Neural cell (in vitro differentiated cells): ENCODE measurements at regions not wholly inside any gene's neighbourhood (a gene's known extent, or its start where the extent isn't known, plus 50 kb on each side); places are given as distances from the start of the nearest gene placed in this dataset.

Experiments used
- H2AFZ ChIP-seq: fragments of 200-600, 300-800 bp; sonication (generic), shearing (Covaris generic); 2 replicates; pipeline ENCODE4 v1.6.0; 2014; ENCODE audit warnings: low read depth, mild to moderate bottlenecking, antibody characterized with exemption, low read length, moderate library complexity
- H3F3A ChIP-seq: fragments of 200-600 bp; shearing (Covaris generic); 2 replicates; pipeline ENCODE4 v1.6.1; 2016; ENCODE audit warnings: mild to moderate bottlenecking, moderate library complexity, mixed read lengths, antibody characterized with exemption, low read length; ENCODE audit not compliant: insufficient read depth, poor library complexity, severe bottlenecking
- H3K27ac ChIP-seq: fragments of 200-600, 300-800 bp; sonication (generic), shearing (Covaris generic); 2 replicates; pipeline ENCODE4 v1.5.1; 2014; ENCODE audit warnings: mild to moderate bottlenecking, low read length, moderate library complexity
- H3K27me3 ChIP-seq: fragments of 300-800, 200-600 bp; sonication (generic), shearing (Covaris generic); 2 replicates; pipeline ENCODE4 v1.6.0; 2014; ENCODE audit warnings: mild to moderate bottlenecking, low read depth, low read length, moderate library complexity; ENCODE audit not compliant: insufficient read depth
- H3K36me3 ChIP-seq: fragments of 300-800, 200-600 bp; sonication (generic), shearing (Covaris generic); 2 replicates; pipeline ENCODE4 v1.5.1; 2014; ENCODE audit warnings: mild to moderate bottlenecking, antibody characterized with exemption, low read length, moderate library complexity; ENCODE audit not compliant: insufficient read depth
- H3K4me2 ChIP-seq: fragments of 300-800, 200-600 bp; sonication (generic), shearing (Covaris generic); 2 replicates; pipeline ENCODE4 v1.6.0; 2014; ENCODE audit warnings: mild to moderate bottlenecking, low read length
- H3K4me3 ChIP-seq: fragments of 300-800, 200-600 bp; sonication (generic), shearing (Covaris generic); 2 replicates; pipeline ENCODE4 v1.5.1; 2014; ENCODE audit warnings: mild to moderate bottlenecking, low read length, moderate library complexity
- H3K79me2 ChIP-seq: fragments of 200-600 bp; shearing (Covaris generic); replicated peaks from 2 replicates; pipeline ENCODE4 v1.6.0; 2014; ENCODE audit warnings: mild to moderate bottlenecking, low read length, moderate library complexity; ENCODE audit not compliant: insufficient read depth
- H3K9ac ChIP-seq: fragments of 300-800, 200-600 bp; sonication (generic), shearing (Covaris generic); 2 replicates; pipeline ENCODE4 v1.6.1; 2016; ENCODE audit warnings: mild to moderate bottlenecking, low read length, mixed read lengths
- H3K9me2 ChIP-seq: fragments of 200-600 bp; shearing (Covaris generic); 2 replicates; pipeline ENCODE4 v1.6.1; 2016; ENCODE audit warnings: mild to moderate bottlenecking, low read length, mixed read lengths; ENCODE audit not compliant: insufficient read depth
- H3K9me3 ChIP-seq: fragments of 200-600, 300-800 bp; sonication (generic), shearing (Covaris generic); 2 replicates; pipeline ENCODE4 v1.6.1; 2016; ENCODE audit warnings: mild to moderate bottlenecking, mixed run types, low read length, moderate library complexity, mixed read lengths
- H4K20me1 ChIP-seq: fragments of 200-600 bp; shearing (Covaris generic); 2 replicates; pipeline ENCODE4 v1.6.1; 2016; ENCODE audit warnings: mild to moderate bottlenecking, mixed run types; ENCODE audit not compliant: insufficient read depth
- EP300 ChIP-seq: fragments of 450-650 bp; conservative IDR thresholded peaks from 2 replicates; pipeline ENCODE4 v1.6.1; 2014; ENCODE audit warnings: antibody characterized with exemption, mild to moderate bottlenecking, moderate library complexity; ENCODE audit not compliant: poor library complexity, severe bottlenecking
- EZH2 ChIP-seq: fragments of 200-600, 300-800 bp; shearing (Covaris generic), sonication (generic); IDR thresholded peaks from 2 replicates; pipeline ENCODE4 v1.6.1; 2014; ENCODE audit warnings: antibody characterized with exemption, low read length, borderline replicate concordance, mild to moderate bottlenecking; ENCODE audit not compliant: insufficient read depth, poor library complexity, severe bottlenecking
- MXI1 ChIP-seq: fragments of 450-650 bp; conservative IDR thresholded peaks from 2 replicates; pipeline ENCODE4 v1.6.1; 2014; ENCODE audit warnings: antibody characterized with exemption, mild to moderate bottlenecking; ENCODE audit not compliant: poor library complexity, severe bottlenecking
- POLR2AphosphoS5 ChIP-seq: IDR thresholded peaks from 2 replicates; pipeline ENCODE4 v1.6.1; 2012
- RAD21 ChIP-seq: fragments of 450-650 bp; conservative IDR thresholded peaks from 2 replicates; pipeline ENCODE4 v1.6.1; 2014; ENCODE audit warnings: antibody characterized with exemption, mild to moderate bottlenecking, moderate library complexity
- REST ChIP-seq: IDR thresholded peaks from 2 replicates; pipeline ENCODE4 v1.6.1; 2012; ENCODE audit warnings: borderline replicate concordance
- SMC3 ChIP-seq: fragments of 450-650 bp; conservative IDR thresholded peaks from 2 replicates; pipeline ENCODE4 v1.6.1; 2014; ENCODE audit warnings: antibody characterized with exemption, mild to moderate bottlenecking, moderate library complexity; ENCODE audit not compliant: poor library complexity
- TAF1 ChIP-seq: IDR thresholded peaks from 2 replicates; pipeline ENCODE4 v1.6.1; 2012; ENCODE audit warnings: low read depth
- TF ChIP-seq, protein P1 (sequence below): fragments of 450-650 bp; IDR thresholded peaks from 2 replicates; pipeline ENCODE4 v1.5.1; 2014; ENCODE audit warnings: antibody characterized with exemption, mild to moderate bottlenecking, moderate library complexity; ENCODE audit not compliant: poor library complexity, severe bottlenecking

DNA sequence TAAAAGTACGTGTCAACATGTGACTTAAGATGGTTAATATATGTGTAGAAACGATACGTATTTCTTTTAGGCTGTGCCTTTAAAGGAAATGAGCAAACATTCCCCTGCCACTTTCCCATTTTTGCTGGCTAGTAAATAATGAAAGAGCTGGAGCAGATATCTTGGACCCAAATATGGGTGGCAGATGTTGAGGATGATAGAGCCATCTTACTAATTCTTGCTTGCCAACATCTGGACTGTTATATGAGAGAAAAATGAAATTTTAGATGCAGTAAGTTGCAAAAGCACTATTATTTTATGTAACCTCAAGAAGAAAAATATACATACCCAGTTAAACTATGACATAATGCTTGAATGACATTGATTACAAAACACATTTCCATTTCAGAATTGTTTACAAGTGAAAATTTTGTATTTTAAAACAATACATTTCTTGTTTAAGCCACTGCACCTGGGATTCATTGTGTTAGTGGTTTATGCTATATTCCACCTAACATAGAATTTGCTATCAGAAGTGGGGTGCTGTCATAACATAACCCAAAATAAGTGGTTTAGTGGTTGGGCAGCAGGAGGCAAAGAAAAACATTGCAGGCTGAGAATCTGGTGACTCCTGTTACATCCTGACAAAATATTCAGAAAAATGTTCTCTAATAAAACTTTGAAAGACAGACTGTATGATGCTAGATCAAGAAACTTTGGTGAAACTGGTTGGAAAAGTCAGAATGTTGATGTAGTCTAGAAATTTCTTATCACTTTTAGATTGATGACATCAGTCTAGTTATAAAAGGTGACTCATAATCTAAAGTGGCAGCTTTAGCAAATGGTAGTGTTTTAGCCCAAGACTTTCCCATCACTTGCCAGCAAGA is 305.0 kb downstream of the PTEN start:
- Histone ChIP-seq H3K27ac (no peak overlapping the region), H3K4me2 (no peak overlapping the region), H3F3A (no peaks in the 10 kb centered on the region), H3K9me2 (no peaks in the 10 kb centered on the region), H2AFZ (no peak overlapping the region), H3K79me2 (no peaks in the 10 kb centered on the region), H3K4me3 (no peak overlapping the region), H4K20me1 (no peaks in the 10 kb centered on the region), H3K27me3 (no peaks in the 10 kb centered on the region), H3K9ac (no peak overlapping the region), H3K36me3 (no peaks in the 10 kb centered on the region), H3K9me3 (no peaks in the 10 kb centered on the region)
- TF ChIP-seq TAF1 (no peak), POLR2AphosphoS5 (no peak), EZH2 (no peak), REST (no peak), EP300 (no peak), SMC3 (no peak), MXI1 (no peak), RAD21 (no peak)
- TF ChIP-seq, protein P1, sequence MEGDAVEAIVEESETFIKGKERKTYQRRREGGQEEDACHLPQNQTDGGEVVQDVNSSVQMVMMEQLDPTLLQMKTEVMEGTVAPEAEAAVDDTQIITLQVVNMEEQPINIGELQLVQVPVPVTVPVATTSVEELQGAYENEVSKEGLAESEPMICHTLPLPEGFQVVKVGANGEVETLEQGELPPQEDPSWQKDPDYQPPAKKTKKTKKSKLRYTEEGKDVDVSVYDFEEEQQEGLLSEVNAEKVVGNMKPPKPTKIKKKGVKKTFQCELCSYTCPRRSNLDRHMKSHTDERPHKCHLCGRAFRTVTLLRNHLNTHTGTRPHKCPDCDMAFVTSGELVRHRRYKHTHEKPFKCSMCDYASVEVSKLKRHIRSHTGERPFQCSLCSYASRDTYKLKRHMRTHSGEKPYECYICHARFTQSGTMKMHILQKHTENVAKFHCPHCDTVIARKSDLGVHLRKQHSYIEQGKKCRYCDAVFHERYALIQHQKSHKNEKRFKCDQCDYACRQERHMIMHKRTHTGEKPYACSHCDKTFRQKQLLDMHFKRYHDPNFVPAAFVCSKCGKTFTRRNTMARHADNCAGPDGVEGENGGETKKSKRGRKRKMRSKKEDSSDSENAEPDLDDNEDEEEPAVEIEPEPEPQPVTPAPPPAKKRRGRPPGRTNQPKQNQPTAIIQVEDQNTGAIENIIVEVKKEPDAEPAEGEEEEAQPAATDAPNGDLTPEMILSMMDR, result no peak

- Histone ChIP-seq H3K9ac (no peak overlapping the region), H3K9me3 (no peaks in the 10 kb centered on the region), H2AFZ (no peak overlapping the region), H3K27ac (no peak overlapping the region), H3K4me2 (no peak overlapping the region), H3K9me2 (no peaks in the 10 kb centered on the region), H3K79me2 (no peaks in the 10 kb centered on the region), H3K27me3 (no peaks in the 10 kb centered on the region), H3K4me3 (no peak overlapping the region), H3F3A (no peaks in the 10 kb centered on the region), H4K20me1 (no peaks in the 10 kb centered on the region), H3K36me3 (no peaks in the 10 kb centered on the region)
- TF ChIP-seq TAF1, result no peak
- TF ChIP-seq EP300, result no peak
- no peak for TF ChIP-seq RAD21
- no peak for TF ChIP-seq EZH2
- TF ChIP-seq POLR2AphosphoS5, result no peak
- TF ChIP-seq SMC3, result no peak
- TF ChIP-seq, protein P1, result no peak
- no peak for TF ChIP-seq MXI1
- no peak for TF ChIP-seq REST
Observed at GRCh38 chr10:88169037-88169319, 305.6 kb downstream of the PTEN start.
